ENCODE measurements at regions not wholly inside any gene's neighbourhood (a gene's known extent, or its start where the extent isn't known, plus 50 kb on each side); places are given as distances from the start of the nearest gene placed in this dataset.

DNA sequence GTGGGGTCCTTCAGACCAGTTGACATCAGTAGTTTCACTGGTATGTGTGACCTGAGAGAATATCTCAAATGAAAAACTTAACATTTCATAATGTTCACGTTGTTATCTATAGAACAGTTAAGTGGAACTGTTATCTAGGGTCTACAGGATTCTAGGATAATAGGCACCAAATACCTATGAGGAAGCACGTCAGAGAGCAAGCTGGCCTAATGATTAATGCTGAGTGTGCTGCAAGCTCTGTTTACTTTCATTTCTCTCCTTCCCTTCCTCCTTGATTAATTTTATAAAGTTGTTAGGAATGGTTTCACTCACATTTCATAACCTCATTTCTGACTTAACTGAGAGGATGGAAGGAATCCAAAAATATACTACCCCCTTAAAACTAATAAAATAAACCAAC is 362.5 kb upstream of the ZNF717 start:
- TF ChIP-seq FOXJ3 (CRISPR knock-in tag; IDR thresholded peaks at IDR 0.05) (no peak), RFX5 (IDR thresholded peaks at IDR 0.05; ENCODE audit: low read length) (no peak), POLR2AphosphoS5 (IDR thresholded peaks at IDR 0.05; ENCODE audit: low read depth, low read length) (no peak), EP300 (IDR thresholded peaks at IDR 0.05; ENCODE audit: borderline replicate concordance in 1 of 2, low read depth in 1 of 2, low read length in 1 of 2) (no peak), CHD2 (IDR thresholded peaks at IDR 0.05; ENCODE audit: low read length, partially characterized antibody) (no peak), MEF2A (IDR thresholded peaks at IDR 0.05; ENCODE audit: borderline replicate concordance, low read depth) (no peak)
- TF ChIP-seq, protein P1, sequence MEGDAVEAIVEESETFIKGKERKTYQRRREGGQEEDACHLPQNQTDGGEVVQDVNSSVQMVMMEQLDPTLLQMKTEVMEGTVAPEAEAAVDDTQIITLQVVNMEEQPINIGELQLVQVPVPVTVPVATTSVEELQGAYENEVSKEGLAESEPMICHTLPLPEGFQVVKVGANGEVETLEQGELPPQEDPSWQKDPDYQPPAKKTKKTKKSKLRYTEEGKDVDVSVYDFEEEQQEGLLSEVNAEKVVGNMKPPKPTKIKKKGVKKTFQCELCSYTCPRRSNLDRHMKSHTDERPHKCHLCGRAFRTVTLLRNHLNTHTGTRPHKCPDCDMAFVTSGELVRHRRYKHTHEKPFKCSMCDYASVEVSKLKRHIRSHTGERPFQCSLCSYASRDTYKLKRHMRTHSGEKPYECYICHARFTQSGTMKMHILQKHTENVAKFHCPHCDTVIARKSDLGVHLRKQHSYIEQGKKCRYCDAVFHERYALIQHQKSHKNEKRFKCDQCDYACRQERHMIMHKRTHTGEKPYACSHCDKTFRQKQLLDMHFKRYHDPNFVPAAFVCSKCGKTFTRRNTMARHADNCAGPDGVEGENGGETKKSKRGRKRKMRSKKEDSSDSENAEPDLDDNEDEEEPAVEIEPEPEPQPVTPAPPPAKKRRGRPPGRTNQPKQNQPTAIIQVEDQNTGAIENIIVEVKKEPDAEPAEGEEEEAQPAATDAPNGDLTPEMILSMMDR (IDR thresholded peaks at IDR 0.05), result no peak
- TF ChIP-seq, protein P2, sequence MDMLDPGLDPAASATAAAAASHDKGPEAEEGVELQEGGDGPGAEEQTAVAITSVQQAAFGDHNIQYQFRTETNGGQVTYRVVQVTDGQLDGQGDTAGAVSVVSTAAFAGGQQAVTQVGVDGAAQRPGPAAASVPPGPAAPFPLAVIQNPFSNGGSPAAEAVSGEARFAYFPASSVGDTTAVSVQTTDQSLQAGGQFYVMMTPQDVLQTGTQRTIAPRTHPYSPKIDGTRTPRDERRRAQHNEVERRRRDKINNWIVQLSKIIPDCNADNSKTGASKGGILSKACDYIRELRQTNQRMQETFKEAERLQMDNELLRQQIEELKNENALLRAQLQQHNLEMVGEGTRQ (IDR thresholded peaks at IDR 0.05; ENCODE audit: borderline replicate concordance, low read depth, low read length), result no peak
